Sigmoid colon (tissue), 6 donors: ENCODE measurements at regions not wholly inside any gene's neighbourhood (a gene's known extent, or its start where the extent isn't known, plus 50 kb on each side); places are given as distances from the start of the nearest gene placed in this dataset.

Experiments
- DNase-seq: peaks from one replicate; pipeline ENCODE4 v3.0.0-alpha.2; 2019
- H3K27ac ChIP-seq, 4 donors: fragments of 200-600 bp; sonication (generic); one replicate each; pipeline ENCODE4 v1.5.1; 2016 to 2019; ENCODE audit warnings: mild to moderate bottlenecking in 1 of 4
- H3K27me3 ChIP-seq, 3 donors: fragments of 200-600 bp; sonication (generic); one replicate each; pipeline ENCODE4 v1.5.1; 2019; ENCODE audit warnings: mild to moderate bottlenecking in 1 of 3
- H3K36me3 ChIP-seq, 4 donors: fragments of 200-600 bp; sonication (generic); one replicate each; pipeline ENCODE4 v1.5.1; 2016 to 2019
- H3K4me1 ChIP-seq, 4 donors: fragments of 200-600 bp; sonication (generic); one replicate each; pipeline ENCODE4 v1.5.1; 2017 to 2019
- H3K4me3 ChIP-seq, 4 donors: fragments of 200-600 bp; sonication (generic); one replicate each; pipeline ENCODE4 v1.5.1; 2017 to 2019; ENCODE audit warnings: mild to moderate bottlenecking in 2 of 4, moderate library complexity in 1 of 4
- H3K9me3 ChIP-seq, 4 donors: fragments of 200-600 bp in 3 of 4; sonication (generic) in 3 of 4; one replicate each; pipeline versions ENCODE4 v1.5.1 to v1.6.1; 2013 to 2019
- EP300 ChIP-seq, 4 donors: sonication (generic); formaldehyde crosslinking; IDR thresholded peaks; one replicate each; pipeline ENCODE4 v1.6.1; 2017; ENCODE audit warnings: antibody characterized with exemption in 4 of 4
- POLR2A ChIP-seq, 2 donors: fragments of 450-650 bp; IDR thresholded peaks; one replicate each; pipeline ENCODE4 v1.6.1; 2016; ENCODE audit warnings: antibody characterized with exemption in 2 of 2, mild to moderate bottlenecking in 2 of 2, moderate library complexity in 2 of 2
- POLR2AphosphoS5 ChIP-seq, 4 donors: sonication (generic); formaldehyde crosslinking; IDR thresholded peaks; one replicate each; pipeline ENCODE4 v1.6.1; 2017; ENCODE audit warnings: antibody characterized with exemption in 4 of 4
- WGBS, 2 donors: extraction: QIAGEN DNeasy Blood & Tissue Kit; methylation state at CpG; one replicate each; pipeline ENCODE4 v1.1.7; 2013; 5-methylcytosine and 5-hydroxymethylcytosine counted together
- intact Hi-C: fragments of 100-400 bp; cut with DNase I; formaldehyde crosslinking; loops from one replicate; pipeline ENCODE4 v1.15.1; 2023
- TF ChIP-seq, protein P1 (sequence below), 4 experiments: fragments of 450-650 bp in 3 of 4; fragments of 200-600 bp in 1 of 4; IDR thresholded peaks; one replicate each; pipeline ENCODE4 v1.5.1; 2016 to 2019; ENCODE audit warnings: antibody characterized with exemption in 4 of 4, mild to moderate bottlenecking in 3 of 4, moderate library complexity in 2 of 4
- donor health status: healthy with polysubstance abuse.
- donor health status: healthy.

DNA sequence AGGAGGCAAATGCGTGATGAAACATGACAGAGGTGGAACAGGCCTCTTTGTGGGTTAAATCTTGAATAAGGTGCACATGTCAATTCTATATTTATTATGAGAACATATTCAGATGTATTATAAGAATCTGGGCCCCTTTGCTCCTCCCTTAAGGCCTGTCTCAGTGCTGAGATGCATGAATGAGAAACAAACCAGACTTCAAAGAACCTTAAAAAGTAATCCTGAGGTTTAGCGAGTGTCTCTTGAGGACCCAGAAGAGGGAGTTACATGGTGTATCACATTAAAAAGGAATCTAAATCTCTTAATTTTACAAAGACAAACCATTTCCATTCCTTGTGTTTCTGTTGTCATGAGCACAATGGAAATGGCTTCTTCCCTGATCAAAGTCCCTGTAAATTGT, 170.9 kb upstream of the TBC1D5 start:
- H3K36me3 ChIP-seq: no peaks in the 10 kb centered on the region
- WGBS, 2 donors: 72 to 84% methylated on average over 2 of the region's 2 CpGs
- no peaks in the 10 kb centered on the region for H3K4me1 ChIP-seq
- H3K9me3 ChIP-seq: no peaks in the 10 kb centered on the region
- no peaks in the 10 kb centered on the region for H3K27me3 ChIP-seq
- no peak for DNase-seq
- no peak overlapping the region for H3K27ac ChIP-seq
- no peak for TF ChIP-seq POLR2AphosphoS5 (IDR thresholded peaks at IDR 0.05)
- TF ChIP-seq POLR2A (IDR thresholded peaks at IDR 0.05): no peak
- TF ChIP-seq EP300 (IDR thresholded peaks at IDR 0.05): no peak
- TF ChIP-seq, protein P1, sequence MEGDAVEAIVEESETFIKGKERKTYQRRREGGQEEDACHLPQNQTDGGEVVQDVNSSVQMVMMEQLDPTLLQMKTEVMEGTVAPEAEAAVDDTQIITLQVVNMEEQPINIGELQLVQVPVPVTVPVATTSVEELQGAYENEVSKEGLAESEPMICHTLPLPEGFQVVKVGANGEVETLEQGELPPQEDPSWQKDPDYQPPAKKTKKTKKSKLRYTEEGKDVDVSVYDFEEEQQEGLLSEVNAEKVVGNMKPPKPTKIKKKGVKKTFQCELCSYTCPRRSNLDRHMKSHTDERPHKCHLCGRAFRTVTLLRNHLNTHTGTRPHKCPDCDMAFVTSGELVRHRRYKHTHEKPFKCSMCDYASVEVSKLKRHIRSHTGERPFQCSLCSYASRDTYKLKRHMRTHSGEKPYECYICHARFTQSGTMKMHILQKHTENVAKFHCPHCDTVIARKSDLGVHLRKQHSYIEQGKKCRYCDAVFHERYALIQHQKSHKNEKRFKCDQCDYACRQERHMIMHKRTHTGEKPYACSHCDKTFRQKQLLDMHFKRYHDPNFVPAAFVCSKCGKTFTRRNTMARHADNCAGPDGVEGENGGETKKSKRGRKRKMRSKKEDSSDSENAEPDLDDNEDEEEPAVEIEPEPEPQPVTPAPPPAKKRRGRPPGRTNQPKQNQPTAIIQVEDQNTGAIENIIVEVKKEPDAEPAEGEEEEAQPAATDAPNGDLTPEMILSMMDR (IDR thresholded peaks at IDR 0.05): no peak
- H3K4me3 ChIP-seq: no peak overlapping the region
- intact Hi-C loops: no loop called here

DNA sequence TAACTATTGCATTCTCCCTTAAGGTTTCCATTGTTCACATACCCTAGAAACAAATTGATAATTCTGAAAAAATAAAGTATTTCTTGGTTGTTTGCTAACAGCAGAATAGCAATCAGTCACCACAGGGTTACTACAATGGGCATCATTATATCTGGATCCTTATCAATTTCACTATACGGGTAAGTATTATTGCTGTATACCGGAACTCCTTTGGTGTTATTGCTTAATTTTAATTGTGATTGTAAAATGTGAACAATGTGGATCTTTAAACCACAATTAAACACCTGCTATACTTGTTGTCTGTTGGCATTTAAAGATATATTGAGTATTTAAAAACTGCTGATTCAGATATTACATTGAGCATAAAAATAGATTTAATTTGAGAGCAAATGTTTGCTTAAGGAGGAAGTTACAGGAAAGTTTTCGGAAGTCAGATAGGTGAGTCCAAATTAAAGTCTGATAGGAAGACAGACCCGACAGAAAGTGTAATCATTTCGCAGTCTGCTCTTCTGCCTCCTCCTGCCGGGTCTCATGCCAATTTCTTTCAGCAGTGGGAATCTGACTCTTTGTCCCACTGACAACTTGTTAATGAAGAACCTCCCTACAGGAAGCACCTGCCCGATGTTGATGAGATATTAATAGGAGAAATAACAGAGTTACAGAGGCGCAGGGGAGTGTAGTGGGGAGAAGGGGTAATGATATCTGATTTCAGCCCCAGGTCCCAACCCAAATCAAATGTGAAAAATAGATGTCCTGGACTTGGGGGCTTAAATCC, 169.7 kb upstream of the TBC1D5 start:
- H3K9me3 ChIP-seq: no peaks in the 10 kb centered on the region
- TF ChIP-seq POLR2A (IDR thresholded peaks at IDR 0.05) (no peak), EP300 (IDR thresholded peaks at IDR 0.05) (no peak), POLR2AphosphoS5 (IDR thresholded peaks at IDR 0.05) (no peak)
- TF ChIP-seq, protein P1 (IDR thresholded peaks at IDR 0.05): no peak
- H3K36me3 ChIP-seq: no peaks in the 10 kb centered on the region
- 15 to 32% methylated on average over 8 of the region's 8 CpGs for WGBS, 2 donors
- no peak overlapping the region for H3K27ac ChIP-seq
- no peak for DNase-seq
- H3K27me3 ChIP-seq: no peaks in the 10 kb centered on the region
- H3K4me1 ChIP-seq: no peaks in the 10 kb centered on the region
- H3K4me3 ChIP-seq: no peak overlapping the region
- intact Hi-C loops: no loop called here

DNA sequence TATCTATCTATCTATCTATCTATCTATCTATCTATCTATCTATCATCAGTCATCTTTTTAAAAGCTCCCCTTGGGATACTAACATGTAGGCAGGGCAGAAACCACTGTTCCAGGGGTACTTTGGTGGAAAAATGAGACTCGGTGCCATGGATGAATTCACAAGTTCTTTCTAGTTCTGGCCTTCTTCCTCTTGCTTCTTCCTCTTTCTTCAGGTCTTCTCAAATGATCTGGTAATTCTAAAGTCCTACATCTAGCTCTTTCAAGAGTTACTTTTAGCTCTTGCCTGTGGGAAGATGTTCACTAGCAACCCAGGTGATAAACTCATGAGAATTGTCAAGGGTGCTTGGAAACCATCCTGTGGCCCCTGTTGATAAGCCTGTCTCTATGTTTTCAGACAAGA, 168.5 kb upstream of the TBC1D5 start:
- intact Hi-C loops: no loop called here
- no peaks in the 10 kb centered on the region for H3K4me1 ChIP-seq
- H3K36me3 ChIP-seq: no peaks in the 10 kb centered on the region
- TF ChIP-seq POLR2A (IDR thresholded peaks at IDR 0.05) (no peak), EP300 (IDR thresholded peaks at IDR 0.05) (no peak), POLR2AphosphoS5 (IDR thresholded peaks at IDR 0.05) (no peak)
- TF ChIP-seq, protein P1 (IDR thresholded peaks at IDR 0.05): no peak
- no peak overlapping the region for H3K27ac ChIP-seq
- 65 to 88% methylated on average over 1 of the region's 1 CpG for WGBS, 2 donors
- no peak overlapping the region for H3K4me3 ChIP-seq
- no peaks in the 10 kb centered on the region for H3K9me3 ChIP-seq
- no peaks in the 10 kb centered on the region for H3K27me3 ChIP-seq
- DNase-seq: no peak

DNA sequence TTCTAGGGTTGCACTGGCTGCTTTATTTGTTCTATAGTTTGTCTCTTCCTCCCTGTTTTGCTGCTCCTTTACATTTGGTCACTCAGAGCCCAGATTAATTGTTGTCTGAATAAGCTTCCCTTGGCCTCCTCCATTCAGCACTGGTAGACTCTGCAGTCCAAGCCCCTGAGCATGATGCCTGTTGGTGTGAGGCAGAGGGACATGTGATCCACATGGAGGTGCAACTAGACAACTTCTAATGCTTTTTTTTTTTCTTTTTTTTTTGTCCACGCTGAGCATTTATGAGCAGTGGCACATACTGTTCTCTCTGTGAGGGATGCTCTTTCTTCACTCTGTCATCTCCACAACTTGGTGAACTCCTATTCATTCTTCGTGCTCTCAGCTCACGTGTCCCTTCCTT, 167.3 kb upstream of the TBC1D5 start:
- Histone ChIP-seq H3K4me3 (no peak overlapping the region), H3K27ac (no peak overlapping the region), H3K36me3 (no peaks in the 10 kb centered on the region), H3K4me1 (no peaks in the 10 kb centered on the region), H3K9me3 (no peaks in the 10 kb centered on the region), H3K27me3 (no peaks in the 10 kb centered on the region)
- TF ChIP-seq POLR2AphosphoS5 (IDR thresholded peaks at IDR 0.05): no peak
- TF ChIP-seq, protein P1 (IDR thresholded peaks at IDR 0.05): no peak
- TF ChIP-seq EP300 (IDR thresholded peaks at IDR 0.05): no peak
- no peak for TF ChIP-seq POLR2A (IDR thresholded peaks at IDR 0.05)
- WGBS, 2 donors: 89 to 96% methylated on average over 3 of the region's 3 CpGs
- intact Hi-C loops: no loop called here
- no peak for DNase-seq
